Thyroid gland (tissue), 4 donors: ENCODE measurements at regions not wholly inside any gene's neighbourhood (a gene's known extent, or its start where the extent isn't known, plus 50 kb on each side); places are given as distances from the start of the nearest gene placed in this dataset. TPM values are rescaled to one million over a fixed set of nuclear protein-coding genes. Genes with fewer than 3 reads are reported as not detected.

Experiments
- DNase-seq, 2 donors: peaks; one replicate each; pipeline ENCODE4 v3.0.0-alpha.2; 2019
- H3K27ac ChIP-seq, 3 donors: fragments of 200-600 bp; sonication (generic); 1 replicate in 2 of 3; 2 replicates in 1 of 3; pipeline ENCODE4 v1.5.1; 2016 to 2019; ENCODE audit warnings: mild to moderate bottlenecking in 1 of 3, moderate library complexity in 1 of 3
- H3K27me3 ChIP-seq: fragments of 200-600 bp; sonication (generic); one replicate; pipeline ENCODE4 v1.5.1; 2019
- H3K36me3 ChIP-seq, 2 donors: fragments of 200-600 bp; sonication (generic); one replicate each; pipeline ENCODE4 v1.5.1; 2016 to 2019
- H3K4me1 ChIP-seq, 2 donors: fragments of 200-600 bp; sonication (generic); one replicate each; pipeline ENCODE4 v1.5.1; 2017 to 2019
- H3K4me3 ChIP-seq, 3 donors: fragments of 200-600 bp; sonication (generic); replicated peaks in 1 of 3; 1 replicate in 2 of 3; 2 replicates in 1 of 3; pipeline ENCODE4 v1.5.1; 2016; ENCODE audit warnings: mild to moderate bottlenecking in 1 of 3
- H3K9me3 ChIP-seq: fragments of 200-600 bp; sonication (generic); one replicate; pipeline ENCODE4 v1.5.1; 2017
- POLR2A ChIP-seq, 2 donors: fragments of 450-650 bp; IDR thresholded peaks; one replicate each; pipeline ENCODE4 v1.6.1; 2017; ENCODE audit warnings: antibody characterized with exemption in 2 of 2, mild to moderate bottlenecking in 2 of 2, moderate library complexity in 1 of 2
- WGBS, 2 donors: methylation state at CpG; one replicate each; pipeline ENCODE4 v1.1.5; 2017; 5-methylcytosine and 5-hydroxymethylcytosine counted together
- intact Hi-C: fragments of 100-400 bp; cut with DNase I; formaldehyde crosslinking; loops from one replicate; pipeline ENCODE4 v1.15.1; 2023
- small RNA-seq: library from RNA; depleted of rRNA; stranded (forward); fragments of <200 nt; gene quantifications from one replicate; pipeline ENCODE3, GENCODE V24; 2016
- TF ChIP-seq, protein P1 (sequence below), 6 experiments: fragments of 200-600 bp in 3 of 6; fragments of 450-650 bp in 3 of 6; sonication (generic) in 3 of 6; IDR thresholded peaks; one replicate each; pipeline ENCODE4 v1.5.1; 2016 to 2019; ENCODE audit warnings: antibody characterized with exemption in 6 of 6, mild to moderate bottlenecking in 2 of 6, inconsistent platforms in 1 of 6, moderate library complexity in 1 of 6

GRCh38 chrX:112896051-112896450 lies 55.4 kb upstream of the AMOT start:
- H3K27me3 ChIP-seq = no peaks in the 10 kb centered on the region
- H3K4me1 ChIP-seq = no peaks in the 10 kb centered on the region
- intact Hi-C loops = no loop called here
- 71 to 76% methylated on average over 1 of the region's 1 CpG for WGBS, 2 donors
- no peaks in the 10 kb centered on the region for H3K36me3 ChIP-seq
- no peak for DNase-seq
- TF ChIP-seq, protein P1, sequence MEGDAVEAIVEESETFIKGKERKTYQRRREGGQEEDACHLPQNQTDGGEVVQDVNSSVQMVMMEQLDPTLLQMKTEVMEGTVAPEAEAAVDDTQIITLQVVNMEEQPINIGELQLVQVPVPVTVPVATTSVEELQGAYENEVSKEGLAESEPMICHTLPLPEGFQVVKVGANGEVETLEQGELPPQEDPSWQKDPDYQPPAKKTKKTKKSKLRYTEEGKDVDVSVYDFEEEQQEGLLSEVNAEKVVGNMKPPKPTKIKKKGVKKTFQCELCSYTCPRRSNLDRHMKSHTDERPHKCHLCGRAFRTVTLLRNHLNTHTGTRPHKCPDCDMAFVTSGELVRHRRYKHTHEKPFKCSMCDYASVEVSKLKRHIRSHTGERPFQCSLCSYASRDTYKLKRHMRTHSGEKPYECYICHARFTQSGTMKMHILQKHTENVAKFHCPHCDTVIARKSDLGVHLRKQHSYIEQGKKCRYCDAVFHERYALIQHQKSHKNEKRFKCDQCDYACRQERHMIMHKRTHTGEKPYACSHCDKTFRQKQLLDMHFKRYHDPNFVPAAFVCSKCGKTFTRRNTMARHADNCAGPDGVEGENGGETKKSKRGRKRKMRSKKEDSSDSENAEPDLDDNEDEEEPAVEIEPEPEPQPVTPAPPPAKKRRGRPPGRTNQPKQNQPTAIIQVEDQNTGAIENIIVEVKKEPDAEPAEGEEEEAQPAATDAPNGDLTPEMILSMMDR (IDR thresholded peaks at IDR 0.05) = no peak
- no peak for TF ChIP-seq POLR2A (IDR thresholded peaks at IDR 0.05)
- no peaks in the 10 kb centered on the region for H3K9me3 ChIP-seq
- no peak overlapping the region for H3K4me3 ChIP-seq
- no peak overlapping the region for H3K27ac ChIP-seq

Small RNA genes lying in the stretch of these regions (small RNA-seq; reads per million reads assigned to genes)
- gene AL031183.1 (not detected), gene RF00012 (not detected), gene RF00088 (not detected), gene RN7SL93P (not detected), gene RNU1-57P (not detected), gene RNU6-1015P (not detected)
